ENCODE measurements at regions not wholly inside any gene's neighbourhood (a gene's known extent, or its start where the extent isn't known, plus 50 kb on each side); places are given as distances from the start of the nearest gene placed in this dataset.

DNA sequence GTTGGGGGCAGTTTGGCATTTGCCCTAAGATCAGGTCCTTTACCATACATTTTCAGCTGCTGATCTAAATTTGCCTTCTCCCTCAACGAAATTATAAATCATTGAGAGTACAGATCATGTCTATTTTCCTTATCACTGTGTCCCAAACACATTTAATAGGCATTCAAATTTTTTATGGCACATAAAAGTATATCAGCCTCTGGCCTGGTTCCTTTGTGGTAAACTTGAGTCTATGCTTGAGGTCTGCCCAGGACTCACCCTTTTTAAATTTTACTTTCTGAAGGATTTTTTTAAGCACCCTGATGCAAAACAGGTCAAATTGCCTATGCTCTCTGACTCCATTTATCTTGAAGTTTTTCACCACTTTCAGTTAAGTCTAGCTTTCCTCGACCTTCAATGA lies 163.6 kb upstream of the GRIN3A start:
- no peak for TF ChIP-seq EZH2 (IDR thresholded peaks at IDR 0.05; ENCODE audit: low read depth)
- TF ChIP-seq, protein P1, sequence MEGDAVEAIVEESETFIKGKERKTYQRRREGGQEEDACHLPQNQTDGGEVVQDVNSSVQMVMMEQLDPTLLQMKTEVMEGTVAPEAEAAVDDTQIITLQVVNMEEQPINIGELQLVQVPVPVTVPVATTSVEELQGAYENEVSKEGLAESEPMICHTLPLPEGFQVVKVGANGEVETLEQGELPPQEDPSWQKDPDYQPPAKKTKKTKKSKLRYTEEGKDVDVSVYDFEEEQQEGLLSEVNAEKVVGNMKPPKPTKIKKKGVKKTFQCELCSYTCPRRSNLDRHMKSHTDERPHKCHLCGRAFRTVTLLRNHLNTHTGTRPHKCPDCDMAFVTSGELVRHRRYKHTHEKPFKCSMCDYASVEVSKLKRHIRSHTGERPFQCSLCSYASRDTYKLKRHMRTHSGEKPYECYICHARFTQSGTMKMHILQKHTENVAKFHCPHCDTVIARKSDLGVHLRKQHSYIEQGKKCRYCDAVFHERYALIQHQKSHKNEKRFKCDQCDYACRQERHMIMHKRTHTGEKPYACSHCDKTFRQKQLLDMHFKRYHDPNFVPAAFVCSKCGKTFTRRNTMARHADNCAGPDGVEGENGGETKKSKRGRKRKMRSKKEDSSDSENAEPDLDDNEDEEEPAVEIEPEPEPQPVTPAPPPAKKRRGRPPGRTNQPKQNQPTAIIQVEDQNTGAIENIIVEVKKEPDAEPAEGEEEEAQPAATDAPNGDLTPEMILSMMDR (conservative IDR thresholded peaks at IDR 0.05), result no peak
